ENCODE measurements at regions not wholly inside any gene's neighbourhood (a gene's known extent, or its start where the extent isn't known, plus 50 kb on each side); places are given as distances from the start of the nearest gene placed in this dataset.
"Not testable (repeated sequence)": the region's sequence is repeated elsewhere in the genome, so short reads cannot be mapped to it uniquely, and the experiment has no call there.

DNA sequence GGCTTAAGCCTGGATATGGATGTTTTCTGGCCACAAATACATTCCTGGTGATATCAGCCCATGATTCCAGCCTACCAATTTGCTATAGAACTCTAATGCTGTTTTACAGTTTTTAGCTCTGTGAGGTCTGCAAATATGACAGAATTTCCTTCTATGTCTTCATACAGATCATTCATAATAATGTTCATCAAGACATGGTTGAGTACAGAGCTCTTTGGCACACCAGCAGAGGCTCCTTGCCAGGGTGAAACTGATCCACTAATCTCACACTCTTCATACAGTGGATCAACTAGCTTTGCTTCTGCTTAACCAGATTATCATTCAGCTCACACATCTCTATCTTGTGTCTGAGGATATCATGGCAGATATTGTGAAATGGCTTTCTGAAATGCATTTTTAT, 672.1 kb downstream of the STK39 start:
- no peak for ATAC-seq
- DNase-seq (ENCODE audit: missing footprints): no peak
- intact Hi-C loops (cut with DNase I): no loop called here

DNA sequence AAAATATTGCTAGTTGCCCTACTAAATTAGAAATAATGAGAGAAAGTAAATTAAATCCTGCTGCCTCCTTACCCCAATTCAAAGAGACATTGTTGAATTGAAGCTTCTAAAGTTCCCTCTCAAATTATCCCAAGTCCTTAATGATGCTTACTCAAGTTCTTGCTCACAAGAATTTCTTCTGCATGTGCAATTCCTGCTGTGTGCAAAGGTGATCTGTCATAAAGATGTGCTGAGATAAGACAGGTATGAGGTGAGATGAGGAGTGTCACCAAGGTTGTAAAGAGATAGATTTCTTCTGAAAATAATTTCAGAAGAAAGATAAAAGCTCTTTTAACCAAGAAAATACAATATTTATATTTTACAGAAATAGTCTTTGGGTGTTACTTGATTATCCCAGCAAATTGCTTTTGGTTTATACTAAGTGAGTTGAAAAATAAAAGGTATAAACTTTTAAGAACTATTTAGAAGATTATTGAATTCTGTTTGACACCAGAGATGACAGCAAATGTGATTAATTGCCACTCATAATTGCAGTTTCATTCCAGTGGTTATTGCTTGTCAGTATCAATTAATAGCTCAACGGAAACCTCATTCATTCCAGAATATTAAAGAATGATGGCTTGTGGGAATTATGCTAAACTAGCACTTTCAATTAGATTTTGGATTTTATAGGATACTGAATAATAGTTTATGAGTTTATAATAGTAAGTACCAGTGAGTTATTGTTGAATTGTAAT, 674.3 kb downstream of the STK39 start:
- intact Hi-C loops (cut with DNase I): no loop called here
- DNase-seq (ENCODE audit: missing footprints): no peak
- no peak for ATAC-seq

DNA sequence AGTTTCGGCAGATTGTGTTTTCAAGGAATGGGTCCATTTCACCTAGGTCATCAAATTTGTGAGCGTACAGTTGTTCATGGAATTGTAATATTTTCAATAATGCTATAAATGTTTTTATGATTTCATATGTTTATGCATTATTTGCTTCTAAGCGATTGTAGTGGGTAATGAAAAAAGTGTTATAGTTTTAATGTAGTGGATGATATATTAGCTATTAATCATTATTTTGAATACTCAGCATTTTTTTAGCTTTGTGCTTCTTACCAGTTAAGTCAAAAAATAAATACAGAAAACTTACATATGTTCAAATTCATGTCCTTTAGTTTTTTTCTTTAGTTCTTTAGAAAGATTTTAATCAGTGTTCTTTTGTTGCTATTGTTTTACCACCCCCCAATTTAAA, 677.0 kb downstream of the STK39 start:
- ATAC-seq (no peak), DNase-seq (ENCODE audit: missing footprints) (no peak)
- intact Hi-C loops (cut with DNase I): no loop called here

DNA sequence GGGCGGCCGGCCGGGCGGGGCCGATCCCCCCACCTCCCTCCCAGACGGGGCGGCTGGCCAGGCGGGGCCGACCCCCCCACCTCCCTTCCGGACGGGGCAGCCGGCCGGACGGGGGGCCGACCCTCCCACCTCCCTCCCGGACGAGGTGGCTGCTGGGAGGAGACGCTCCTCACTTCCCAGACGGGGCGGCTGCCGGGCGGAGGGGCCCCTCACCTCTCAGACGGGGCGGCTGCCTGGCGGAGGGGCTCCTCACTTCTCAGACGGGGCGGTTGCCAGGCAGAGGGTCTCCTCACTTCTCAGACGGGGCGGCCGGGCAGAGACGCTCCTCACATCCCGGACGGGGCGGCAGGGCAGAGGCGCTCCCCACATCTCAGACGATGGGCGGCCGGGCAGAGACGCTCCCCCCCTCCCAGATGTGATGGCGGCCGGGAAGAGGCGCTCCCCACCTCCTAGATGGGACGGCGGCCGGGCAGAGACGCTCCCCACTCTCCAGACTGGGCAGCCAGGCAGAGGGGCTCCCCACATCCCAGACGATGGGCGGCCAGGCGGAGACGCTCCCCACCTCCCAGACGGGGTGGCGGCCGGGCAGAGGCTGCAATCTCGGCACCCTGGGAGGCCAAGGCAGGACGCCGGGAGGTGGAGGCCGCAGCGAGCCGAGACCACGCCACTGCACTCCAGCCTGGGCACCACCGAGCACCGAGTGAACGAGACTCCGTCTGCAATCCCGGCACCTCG, 675.8 kb downstream of the XIRP2 start:
- DNase-seq (ENCODE audit: missing footprints); intact Hi-C loops (cut with DNase I): not testable (repeated sequence)

DNA sequence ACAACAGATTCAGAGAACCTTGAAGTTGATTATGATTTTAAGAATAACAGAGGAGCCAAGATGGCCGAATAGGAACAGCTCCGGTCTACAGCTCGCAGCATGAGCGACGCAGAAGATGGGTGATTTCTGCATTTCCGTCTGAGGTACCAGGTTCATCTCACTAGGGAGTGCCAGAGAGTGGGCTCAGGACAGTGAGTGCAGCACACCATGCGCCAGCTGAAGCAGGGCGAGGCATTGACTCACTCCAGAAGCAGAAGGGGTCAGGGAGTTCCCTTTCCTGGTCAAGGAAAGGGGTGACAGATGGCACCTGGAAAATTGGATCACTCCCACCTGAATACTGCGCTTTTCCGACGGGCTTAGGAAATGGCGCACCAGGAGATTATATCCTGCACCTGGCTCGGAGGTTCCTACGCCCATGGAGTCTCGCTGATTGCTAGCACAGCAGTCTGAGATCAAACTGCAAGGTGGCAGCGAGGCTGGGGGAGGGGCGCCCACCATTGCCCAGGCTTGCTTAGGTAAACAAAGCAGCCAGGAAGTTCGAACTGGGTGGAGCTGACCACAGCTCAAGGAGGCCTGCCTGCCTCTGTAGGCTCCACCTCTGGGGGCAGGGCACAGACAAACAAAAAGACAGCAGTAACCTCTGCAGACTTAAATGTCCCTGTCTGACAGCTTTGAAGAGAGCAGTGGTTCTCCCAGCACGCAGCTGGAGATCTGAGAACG, 670.2 kb downstream of the XIRP2 start:
- intact Hi-C loops (cut with DNase I): loop anchor here (10.0 kb wide), 1 partner anchor 294 kb away; no protein-coding TSS in a partner anchor
- ATAC-seq; DNase-seq (ENCODE audit: missing footprints): not testable (repeated sequence)

More for the DNA sequence above, 675.8 kb downstream of the XIRP2 start:
- not testable (repeated sequence) for ATAC-seq

DNA sequence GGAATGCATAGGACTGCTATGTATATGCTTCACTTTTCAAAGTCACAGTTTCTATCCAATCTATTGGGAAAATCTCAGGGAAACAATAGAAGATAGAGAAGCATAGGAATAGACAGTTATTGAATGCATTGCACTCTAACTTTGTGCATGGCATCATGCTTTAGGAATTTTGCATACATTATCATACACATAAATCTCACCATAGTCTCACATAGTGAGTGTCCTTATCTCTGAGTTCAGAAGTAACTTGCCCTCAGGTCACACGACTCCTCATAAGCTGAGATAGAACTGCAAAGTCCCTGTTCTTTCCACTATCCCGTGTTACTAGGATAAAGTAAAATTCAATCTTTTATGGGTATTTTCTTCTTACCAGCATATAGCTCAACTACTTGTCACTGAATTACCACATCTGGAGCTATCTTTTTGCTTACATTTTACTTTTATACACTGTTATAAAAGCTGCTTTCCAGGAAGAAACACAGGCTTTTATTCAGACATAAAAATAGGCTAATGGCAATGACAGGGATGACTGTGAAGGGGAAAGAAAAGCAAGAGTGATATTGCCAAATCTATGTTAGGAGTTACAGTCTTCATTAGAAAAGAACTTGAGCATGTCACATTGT, 666.9 kb downstream of the XIRP2 start:
- ATAC-seq: no peak
- intact Hi-C loops (cut with DNase I): loop anchor here (10.0 kb wide), 1 partner anchor 290 kb away; no protein-coding TSS in a partner anchor

DNA sequence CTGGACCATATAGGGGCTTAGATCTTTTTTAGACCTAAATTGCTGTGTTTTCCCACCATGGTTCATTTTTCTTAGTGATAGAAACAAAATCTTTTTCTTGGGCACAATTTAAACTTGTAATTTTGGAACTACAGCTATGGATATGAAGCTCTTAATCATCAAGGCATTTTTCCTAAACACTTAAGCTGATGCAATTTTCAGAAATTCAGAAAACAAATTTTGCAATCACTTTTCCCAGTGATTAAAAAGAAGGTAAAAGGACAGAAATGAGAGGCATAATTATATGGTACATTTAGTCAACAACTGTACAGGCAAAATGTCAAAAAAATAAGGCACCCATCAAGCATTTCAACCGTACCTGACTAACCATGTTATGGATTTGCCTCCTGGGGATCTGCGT, 665.4 kb downstream of the XIRP2 start:
- intact Hi-C loops (cut with DNase I): loop anchor here (10.0 kb wide), 1 partner anchor 289 kb away; no protein-coding TSS in a partner anchor
- ATAC-seq: no peak
- DNase-seq (ENCODE audit: missing footprints): no peak

More for the DNA sequence above, 666.9 kb downstream of the XIRP2 start:
- DNase-seq (ENCODE audit: missing footprints): no peak

DNA sequence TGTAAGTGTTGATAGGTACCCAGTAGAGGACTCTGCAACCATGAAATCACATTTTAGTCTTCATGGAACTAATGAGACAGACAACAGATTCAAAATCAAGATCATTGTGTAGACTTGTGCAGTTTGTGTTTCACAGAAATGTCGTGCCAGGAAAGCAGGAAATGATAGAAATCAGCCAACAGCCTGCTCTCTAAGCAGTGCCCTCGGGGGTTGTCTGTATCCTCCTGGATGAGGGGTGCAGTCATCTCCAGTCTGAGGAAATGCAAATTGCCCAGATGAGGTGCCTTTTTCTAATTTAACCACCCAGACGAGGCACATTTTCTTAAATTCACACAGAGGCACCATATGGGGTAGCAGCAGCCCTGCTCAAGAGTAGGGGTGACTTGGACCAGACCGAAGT, 663.1 kb downstream of the XIRP2 start:
- intact Hi-C loops (cut with DNase I): loop anchor here (10.0 kb wide), 1 partner anchor 287 kb away; no protein-coding TSS in a partner anchor
- ATAC-seq: no peak
- DNase-seq (ENCODE audit: missing footprints): no peak

DNA sequence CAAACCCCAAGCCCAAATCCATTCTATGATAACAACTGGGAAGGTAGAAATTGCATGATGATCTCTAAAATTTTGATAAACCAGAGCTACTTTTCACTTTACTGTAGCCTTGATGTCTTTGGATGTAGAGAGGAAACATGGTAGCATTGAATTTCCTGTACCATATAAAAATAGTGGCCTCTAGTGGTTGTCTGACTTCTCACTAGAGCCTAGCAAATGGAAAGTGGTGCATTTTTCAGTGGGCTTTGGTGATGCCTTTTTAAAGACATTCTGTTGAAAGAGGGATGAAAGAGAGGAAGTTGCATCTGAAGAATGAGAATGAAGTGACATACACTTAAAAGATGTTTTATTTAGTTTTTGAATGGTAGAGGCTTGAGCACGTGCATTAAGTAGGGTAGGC, 662.2 kb downstream of the XIRP2 start:
- no peak for ATAC-seq
- DNase-seq (ENCODE audit: missing footprints): no peak
- intact Hi-C loops (cut with DNase I): loop anchor here (10.0 kb wide), 1 partner anchor 286 kb away; no protein-coding TSS in a partner anchor

DNA sequence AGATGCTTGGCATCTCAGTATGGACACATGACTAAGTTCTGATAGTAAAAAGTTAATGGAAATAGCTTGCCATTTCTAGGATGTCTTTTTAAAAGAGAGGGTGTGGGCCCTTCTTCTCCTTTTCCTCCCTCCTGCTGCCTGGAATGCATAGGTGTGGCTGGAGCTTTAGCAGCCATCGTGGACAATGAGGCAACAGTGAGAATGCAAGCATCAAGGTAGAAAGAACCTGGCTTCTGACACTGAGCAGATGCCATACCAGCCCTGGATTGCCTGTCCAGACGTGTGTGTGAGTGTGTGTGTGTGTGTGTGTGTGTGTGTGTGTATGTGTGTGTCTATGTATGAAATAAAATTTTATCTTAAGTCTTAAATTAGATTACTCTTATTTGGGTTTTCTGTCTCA, 660.1 kb downstream of the XIRP2 start:
- ATAC-seq: no peak
- DNase-seq (ENCODE audit: missing footprints): no peak
- intact Hi-C loops (cut with DNase I): no loop called here

DNA sequence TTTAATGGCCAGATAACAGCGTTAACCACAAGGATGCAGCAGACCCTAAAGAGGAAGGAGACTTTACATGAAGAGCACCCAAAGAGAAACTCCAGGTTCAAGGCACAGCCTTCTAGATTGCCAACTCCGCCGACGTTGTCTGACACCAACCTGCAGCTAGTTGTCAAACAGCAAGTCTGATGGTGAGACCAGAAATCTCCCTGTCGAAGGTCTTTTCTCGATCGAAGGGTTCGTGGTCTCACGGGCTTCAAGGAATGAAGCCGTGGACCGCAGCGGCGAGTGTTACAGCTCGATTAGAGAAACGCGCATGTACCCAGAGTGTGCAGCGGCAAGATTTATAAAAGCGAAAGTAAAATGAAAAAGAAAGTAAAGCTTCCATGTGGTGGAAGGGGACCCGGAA, 656.3 kb downstream of the XIRP2 start:
- ATAC-seq (no peak), DNase-seq (ENCODE audit: missing footprints) (no peak)
- intact Hi-C loops (cut with DNase I): no loop called here

DNA sequence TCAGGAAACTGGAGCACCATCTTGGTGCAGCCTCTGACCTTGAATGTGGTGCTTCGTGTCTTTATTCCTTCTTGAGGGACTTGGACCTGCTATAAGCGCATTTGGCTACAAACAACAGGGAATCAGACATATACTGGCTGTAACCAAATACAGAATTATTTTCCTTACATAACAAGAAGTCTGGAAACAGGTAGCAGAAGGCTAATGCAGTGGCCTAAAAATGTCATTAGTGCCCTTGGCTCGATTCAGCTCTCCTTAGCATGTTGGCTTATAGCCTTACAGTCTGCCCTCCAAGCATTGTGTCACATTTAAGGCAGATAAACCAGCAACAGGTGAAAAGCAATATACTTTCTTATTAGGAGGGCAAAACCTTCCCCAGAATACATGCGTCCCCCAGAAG, 655.4 kb downstream of the XIRP2 start:
- ATAC-seq (no peak), DNase-seq (ENCODE audit: missing footprints) (no peak)
- intact Hi-C loops (cut with DNase I): no loop called here

DNA sequence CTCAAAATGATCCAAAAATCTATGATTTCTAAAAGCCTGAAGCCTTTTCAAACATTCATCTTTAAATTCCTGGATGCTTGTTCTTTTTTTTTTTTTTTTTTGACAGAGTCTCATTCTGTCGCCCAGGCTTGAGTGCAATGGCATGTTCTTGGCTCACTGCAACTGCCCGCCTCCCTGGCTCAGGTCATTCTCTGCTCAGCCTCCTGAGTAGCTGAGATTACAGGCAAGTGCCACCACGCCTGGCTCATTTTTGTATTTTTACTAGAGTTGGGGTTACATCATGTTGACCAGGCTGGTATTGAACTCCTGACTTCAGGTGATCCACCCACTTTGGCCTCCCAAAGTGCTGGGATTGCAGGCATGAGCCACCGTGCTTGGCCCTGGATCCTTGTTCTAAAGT, 649.5 kb downstream of the XIRP2 start:
- DNase-seq (ENCODE audit: missing footprints): no peak
- intact Hi-C loops (cut with DNase I): no loop called here
- ATAC-seq: no peak

DNA sequence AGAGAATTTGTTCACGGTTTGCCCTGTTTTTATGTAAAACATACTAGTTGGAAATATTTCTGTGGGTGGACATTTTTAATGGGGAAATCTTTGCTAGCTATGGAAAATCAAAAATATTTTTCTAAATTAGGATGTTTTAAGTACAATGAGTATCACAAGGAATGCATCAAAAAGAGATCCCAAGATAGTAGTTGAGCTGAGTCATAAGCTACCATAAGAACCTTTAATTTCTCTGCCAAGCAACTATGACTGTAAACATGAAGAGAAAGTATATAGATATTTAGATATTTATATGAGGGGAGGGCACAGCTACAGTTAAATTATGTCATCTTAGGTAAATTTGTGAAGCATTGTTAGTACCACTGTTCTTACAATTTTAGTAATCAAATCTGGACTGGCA, 646.2 kb downstream of the XIRP2 start:
- ATAC-seq: no peak
- intact Hi-C loops (cut with DNase I): no loop called here
- DNase-seq (ENCODE audit: missing footprints): no peak

DNA sequence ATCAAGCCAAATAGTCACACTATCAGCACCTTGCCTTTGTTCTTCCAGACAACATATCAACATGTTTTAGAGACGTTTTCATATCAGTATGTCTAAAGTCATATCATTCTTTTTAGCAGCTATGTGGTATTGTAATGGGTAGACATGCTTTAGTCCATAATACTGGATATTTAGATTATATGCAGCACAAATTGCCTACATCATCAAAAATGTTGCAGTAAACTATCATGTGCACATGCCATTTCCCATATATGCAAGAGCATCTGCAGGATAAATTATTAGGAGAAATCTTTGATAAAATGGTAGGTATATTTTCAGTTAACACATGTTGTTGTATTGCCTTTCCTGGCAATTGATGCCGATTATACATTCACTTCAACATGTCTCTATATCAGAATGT, 636.5 kb downstream of the XIRP2 start:
- DNase-seq (ENCODE audit: missing footprints) (no peak), ATAC-seq (no peak)
- intact Hi-C loops (cut with DNase I): no loop called here

DNA sequence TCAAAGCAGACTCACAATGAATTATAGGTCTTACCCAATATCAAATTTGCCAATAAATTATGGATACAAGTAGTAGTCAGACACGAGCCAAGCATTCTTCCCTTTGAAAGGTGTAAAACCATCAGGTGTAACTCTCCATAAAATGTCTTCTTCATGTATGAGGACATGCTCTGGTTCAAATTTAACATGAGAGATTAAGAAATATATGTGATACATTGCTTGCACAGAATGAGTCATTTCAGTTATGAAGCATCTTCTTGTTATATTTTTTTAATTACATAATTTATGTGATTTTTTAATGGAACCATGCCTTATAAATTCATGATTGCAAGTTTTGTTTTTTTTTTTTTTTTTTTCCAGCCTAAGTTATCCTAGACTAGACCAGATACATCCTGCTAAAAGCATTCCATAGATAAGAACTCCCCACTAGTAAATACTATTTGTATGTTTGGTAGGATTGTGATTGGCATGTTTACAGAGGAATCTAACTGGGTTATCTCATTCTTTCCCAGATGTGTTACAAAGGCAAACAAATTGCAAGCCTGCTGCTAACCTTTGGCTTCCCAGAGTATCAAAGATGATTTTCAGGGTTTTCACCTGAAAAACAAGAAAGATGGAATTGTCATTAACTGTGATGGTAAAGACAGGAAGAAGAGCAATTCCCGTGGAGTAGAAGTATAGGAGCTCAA, 621.9 kb downstream of the XIRP2 start:
- DNase-seq (ENCODE audit: missing footprints) (no peak), ATAC-seq (no peak)
- intact Hi-C loops (cut with DNase I): no loop called here

DNA sequence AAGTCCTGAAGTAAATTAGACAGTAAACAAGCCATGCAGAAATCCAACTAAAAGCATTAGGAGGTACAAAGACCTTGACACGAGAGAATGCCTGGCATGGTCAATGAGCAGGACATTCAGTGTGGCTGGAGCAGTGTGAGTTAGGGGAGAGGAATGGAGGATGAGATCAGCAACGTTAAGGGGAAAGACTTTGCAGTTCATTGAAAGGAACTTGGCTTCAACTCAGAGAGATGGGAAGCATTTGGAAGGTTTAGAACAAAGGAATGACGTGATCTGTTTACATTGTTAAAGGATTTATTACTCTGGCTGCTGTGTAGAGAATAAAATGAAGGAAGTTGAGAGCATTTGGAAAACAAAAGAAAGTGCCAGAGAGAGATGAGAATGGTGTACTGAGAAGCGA, 621.3 kb downstream of the XIRP2 start:
- intact Hi-C loops (cut with DNase I): no loop called here
- ATAC-seq: no peak

DNA sequence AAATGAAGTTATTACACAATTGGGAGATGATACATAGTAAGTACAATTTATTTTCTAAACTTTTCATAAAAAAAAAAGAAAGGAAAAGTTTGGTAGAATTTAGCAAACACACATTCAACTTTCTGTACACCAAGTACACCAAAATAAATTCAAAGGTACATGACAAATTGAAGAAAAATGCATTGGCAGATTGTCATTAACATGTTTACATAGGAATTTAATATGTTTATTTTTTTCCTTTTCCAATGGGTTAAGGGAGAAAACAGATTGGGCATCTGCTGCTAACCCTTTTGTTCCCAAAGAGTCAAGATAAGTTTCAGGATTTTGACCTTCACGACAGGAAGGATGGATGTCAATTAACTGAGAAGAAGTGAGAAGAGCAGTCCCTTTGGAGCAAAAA, 620.4 kb downstream of the XIRP2 start:
- no peak for DNase-seq (ENCODE audit: missing footprints)
- no peak for ATAC-seq
- intact Hi-C loops (cut with DNase I): no loop called here

More for the DNA sequence above, 621.3 kb downstream of the XIRP2 start:
- DNase-seq (ENCODE audit: missing footprints): no peak

DNA sequence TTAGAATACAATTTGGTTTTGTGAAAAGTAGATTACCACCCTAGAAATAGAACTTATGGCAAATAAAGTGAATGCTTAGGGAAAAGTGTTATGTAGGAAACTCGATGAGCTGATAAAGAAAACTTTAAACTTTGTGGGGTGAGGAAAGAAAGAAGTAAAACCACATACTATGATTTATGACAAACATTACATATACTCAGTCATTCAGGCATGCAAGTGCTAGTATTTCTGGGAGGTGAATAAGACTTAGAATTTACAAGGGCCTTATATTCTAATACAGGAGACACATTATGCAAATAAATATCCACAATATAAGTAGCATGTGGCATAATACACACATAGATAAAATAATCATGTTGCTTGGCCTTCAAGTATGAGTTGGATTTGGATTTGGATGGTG, 618.1 kb downstream of the XIRP2 start:
- no peak for ATAC-seq
- intact Hi-C loops (cut with DNase I): no loop called here

More for the DNA sequence above, 618.1 kb downstream of the XIRP2 start:
- DNase-seq (ENCODE audit: missing footprints): no peak
